Right kidney (tissue), 1 donor: ENCODE measurements at regions not wholly inside any gene's neighbourhood (a gene's known extent, or its start where the extent isn't known, plus 50 kb on each side); places are given as distances from the start of the nearest gene placed in this dataset.

Experiments
- DNase-seq: peaks from one replicate; pipeline ENCODE4 v3.0.0-alpha.2; 2016

DNA sequence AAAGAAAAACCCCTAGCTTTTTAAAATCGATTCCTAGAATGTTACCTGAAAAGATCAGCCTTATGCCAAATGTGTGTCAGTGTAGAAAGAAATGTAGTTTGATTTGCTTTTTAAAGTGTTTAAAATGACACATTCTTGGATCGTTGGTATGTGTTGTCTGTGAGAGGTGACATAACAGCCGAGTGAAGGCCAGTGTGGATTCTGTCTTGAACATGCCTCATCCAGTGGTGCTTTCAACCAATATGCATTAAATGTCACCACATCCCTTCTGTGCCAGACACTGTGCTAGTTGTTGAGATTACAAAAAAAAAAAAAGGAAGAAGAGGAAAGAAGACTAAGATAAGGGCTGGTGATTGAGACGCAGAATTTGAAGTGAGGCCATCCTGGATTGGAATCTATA lies 994.2 kb upstream of the TENM3 start:
- DNase-seq, result no peak

GRCh38 chr4:181254771-181255170 lies 988.4 kb upstream of the TENM3 start:
- DNase-seq, result no peak

- DNase-seq, result no peak
Measured at GRCh38 chr4:181258569-181258968, 984.6 kb upstream of the TENM3 start.

- no peak for DNase-seq
Measured at GRCh38 chr4:181259081-181259709, 984.0 kb upstream of the TENM3 start.

DNA sequence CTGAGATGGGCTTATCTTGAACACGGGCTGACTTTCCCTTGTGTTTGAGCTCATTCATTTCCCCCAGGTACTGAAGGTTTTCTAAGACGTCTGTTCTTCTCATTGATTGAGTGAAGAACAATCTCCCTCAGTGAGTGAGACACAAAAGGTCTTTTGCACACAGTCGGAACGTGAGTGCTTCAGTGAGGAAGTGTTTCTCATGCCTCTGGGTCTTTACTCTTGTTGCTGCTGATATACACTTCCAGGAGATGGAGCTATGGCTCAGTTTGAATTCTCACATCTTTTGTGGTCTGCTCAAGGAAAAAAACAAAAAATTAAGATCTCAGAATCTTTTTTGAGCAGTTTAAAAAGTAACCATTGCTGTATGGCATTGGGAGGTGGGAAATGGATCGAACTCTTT lies 981.9 kb upstream of the TENM3 start:
- peak; percentile 16 for DNase-seq

- no peak for DNase-seq
Measured at GRCh38 chr4:181264893-181265292, 978.3 kb upstream of the TENM3 start.

GRCh38 chr4:181265370-181265769 lies 977.8 kb upstream of the TENM3 start:
- DNase-seq, result no peak

DNA sequence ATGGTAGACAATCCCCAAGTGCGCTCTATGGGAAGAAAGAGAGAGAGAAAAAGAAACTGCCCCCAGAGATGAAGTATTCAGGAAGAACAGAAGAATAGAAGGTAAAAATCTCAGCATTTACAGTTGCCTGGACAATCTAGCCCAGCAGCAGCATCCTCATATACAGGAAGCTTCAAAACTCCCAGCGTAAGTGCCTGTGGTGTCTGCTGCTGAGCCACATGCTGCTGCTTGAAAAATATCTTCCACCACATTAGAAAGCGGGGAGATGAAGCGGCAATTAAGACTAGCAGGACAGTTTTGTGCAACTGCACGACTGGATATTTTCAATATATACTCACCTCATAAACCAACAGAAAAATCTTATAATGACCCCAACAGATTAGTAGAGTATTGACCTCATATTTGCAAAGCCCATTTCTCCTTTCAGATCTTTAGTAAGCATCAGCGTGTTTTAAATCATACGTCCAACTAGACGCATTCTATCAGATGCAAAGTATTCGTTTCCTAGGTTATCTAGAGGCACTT lies 972.0 kb upstream of the TENM3 start:
- no peak for DNase-seq

- DNase-seq, result no peak
Measured at GRCh38 chr4:181272422-181272821, 970.8 kb upstream of the TENM3 start.

GRCh38 chr4:181278941-181279340 lies 964.3 kb upstream of the TENM3 start:
- no peak for DNase-seq

- no peak for DNase-seq
Measured at GRCh38 chr4:181281451-181281850, 961.8 kb upstream of the TENM3 start.

DNA sequence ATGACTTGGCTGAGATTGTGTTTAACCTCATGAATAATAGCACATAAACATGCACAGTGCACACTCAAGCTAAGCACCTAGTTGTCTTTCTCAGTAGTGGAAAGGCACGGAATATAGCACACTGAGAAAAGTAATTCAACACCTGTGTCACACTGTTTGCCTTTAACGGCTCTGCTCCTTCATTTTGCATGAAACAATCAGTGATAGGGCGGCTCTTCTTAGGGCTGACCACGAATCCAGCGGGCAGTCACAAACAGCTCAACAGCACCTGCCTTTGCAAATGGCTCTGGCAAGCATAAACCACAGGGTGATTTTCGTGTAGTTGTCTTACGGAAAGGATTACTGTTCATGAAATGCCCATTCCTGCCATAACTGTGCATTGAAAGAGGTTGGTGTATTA lies 954.0 kb upstream of the TENM3 start:
- DNase-seq, result no peak

- DNase-seq, result no peak
Measured at GRCh38 chr4:181291615-181292014, 951.6 kb upstream of the TENM3 start.

DNA sequence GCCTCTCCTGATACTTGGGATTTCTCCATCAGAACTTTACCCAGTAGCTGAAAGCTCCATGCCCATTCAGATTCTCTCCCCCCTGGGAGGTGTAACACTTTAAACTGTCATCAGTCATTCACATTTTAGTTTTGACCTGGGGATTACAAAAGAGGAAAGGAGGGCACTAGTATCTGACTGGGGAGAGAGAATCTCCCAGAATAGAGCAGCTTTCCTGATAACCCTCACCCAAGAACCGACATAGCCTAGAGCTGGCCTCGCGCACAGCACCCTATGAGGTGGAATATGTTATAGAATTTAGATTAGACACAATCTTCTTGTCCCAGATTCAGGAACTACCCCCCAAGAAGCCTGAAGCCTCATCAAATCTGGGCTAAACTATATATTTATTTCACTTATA lies 950.2 kb upstream of the TENM3 start:
- DNase-seq, result no peak

GRCh38 chr4:181293541-181293940 lies 949.7 kb upstream of the TENM3 start:
- DNase-seq, result no peak

DNA sequence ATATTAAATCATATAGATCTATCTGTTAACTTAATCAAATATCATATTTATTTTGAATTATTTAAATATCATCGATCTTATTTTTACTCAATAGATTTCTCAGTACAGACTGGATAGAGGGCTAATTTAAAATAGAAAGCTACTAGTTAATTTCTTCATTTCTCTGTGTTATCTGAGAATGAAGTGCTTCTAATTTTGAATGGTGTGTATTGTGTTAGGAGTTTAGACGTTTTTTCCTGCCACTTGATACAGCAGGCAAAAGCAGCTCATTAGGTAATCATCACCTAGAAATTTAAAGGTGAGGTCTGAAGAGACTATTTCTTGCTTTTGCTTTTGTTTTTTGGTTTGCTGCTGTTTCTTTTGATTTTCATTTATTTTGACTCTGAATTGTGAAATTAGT lies 948.8 kb upstream of the TENM3 start:
- DNase-seq, result no peak

DNA sequence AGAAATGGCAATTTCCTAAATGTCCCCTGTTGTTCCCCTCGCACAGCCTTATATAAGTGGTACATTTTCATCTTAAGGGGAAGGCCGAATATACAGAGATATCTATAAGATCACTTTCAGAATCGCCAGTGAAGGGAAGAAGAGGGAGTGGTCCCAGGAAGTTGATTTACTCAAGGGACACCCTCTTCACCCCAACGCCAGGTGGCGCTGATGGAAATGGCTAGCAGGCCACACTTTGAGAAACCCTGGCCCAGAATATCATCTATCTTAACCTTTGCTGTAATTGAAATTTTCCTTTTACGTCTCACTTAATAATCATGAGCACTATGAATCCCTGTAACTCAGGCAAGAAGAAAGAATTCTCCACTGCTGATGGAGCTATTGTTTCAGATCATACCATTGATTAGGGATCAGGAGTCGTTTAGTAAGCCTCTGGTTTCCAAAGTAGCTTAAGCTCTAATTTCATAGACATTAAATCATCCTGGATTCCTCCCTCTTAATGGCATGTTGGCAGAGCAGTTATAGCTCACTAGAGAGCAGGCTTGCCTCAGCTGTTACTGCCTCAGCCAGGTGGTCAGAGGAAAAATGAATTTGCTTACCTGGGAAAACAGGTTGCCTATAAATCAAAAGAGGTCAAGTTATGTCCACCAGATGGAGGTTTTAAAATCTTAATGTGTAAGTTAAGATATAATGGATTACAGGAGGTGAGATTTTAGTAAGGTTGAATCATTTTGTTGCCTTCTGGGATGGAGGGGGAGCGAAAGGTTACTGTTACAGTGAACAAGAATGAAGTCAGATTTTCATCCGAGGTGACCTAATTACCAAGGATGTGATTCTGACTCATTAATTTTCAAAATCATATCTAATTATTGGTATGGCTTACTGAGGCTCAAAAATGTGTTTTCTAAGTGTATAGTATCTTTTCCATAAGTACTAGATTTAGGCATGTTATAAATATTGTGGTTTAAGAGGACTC lies 941.2 kb upstream of the TENM3 start:
- DNase-seq, result no peak

- no peak for DNase-seq
Measured at GRCh38 chr4:181307824-181308223, 935.4 kb upstream of the TENM3 start.

DNA sequence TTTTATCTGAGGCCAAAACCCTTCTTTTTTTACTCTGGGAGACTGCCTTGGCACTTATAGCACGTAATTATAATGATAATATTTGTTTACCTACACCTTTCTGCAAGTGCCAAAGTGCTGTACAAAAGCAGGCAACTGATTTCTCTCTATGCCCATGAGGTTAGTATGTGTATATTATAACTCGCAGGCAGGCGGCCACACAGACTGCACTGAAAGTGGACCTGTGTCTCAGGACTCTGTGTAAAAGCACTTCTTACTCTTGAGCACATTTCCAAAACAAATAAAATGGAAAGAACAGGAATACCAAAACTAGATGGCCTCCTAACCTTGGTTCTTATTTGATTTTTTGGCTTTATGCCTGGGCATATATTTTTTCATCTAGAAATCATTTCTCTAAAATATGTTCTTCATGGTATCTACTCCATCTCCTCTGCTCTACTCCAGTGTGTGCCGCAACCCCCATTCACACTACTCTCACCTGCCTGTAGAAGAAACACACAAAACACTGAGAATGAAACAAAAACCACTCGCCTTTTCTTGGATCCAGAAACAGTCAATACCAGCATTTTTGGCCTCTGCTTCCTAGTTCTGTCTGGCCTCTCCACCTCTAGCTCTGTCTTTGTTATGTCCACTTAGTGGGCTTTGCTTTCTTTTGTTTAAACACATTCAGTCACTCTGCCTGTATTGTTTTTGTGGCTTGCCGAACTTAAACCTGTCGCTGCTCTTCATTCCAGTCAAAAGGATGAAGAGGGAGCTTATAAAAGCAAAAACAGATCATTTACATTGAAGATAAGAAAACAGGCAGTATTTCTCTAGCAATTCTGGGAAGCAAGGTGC lies 934.5 kb upstream of the TENM3 start:
- no peak for DNase-seq

DNA sequence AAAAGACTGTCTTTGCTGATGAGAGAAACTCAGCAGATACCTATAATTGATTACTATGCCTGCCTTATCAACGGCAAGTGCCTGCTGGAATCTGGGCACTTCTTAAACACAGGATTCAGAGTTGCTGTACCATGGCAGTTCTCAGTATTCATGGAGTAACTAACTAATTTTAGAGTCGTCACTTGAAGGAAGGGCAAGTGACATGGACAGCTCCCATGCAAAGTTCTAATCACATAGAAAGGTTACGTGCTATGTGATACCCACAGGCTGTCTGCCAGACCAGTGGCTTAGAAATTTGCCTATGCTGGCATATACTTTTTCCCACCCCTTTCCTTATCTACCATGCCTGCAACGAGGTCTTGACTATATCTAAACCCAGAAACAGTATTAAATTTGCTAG lies 931.1 kb upstream of the TENM3 start:
- no peak for DNase-seq

- DNase-seq, result no peak
Measured at GRCh38 chr4:181319629-181320028, 923.6 kb upstream of the TENM3 start.

DNA sequence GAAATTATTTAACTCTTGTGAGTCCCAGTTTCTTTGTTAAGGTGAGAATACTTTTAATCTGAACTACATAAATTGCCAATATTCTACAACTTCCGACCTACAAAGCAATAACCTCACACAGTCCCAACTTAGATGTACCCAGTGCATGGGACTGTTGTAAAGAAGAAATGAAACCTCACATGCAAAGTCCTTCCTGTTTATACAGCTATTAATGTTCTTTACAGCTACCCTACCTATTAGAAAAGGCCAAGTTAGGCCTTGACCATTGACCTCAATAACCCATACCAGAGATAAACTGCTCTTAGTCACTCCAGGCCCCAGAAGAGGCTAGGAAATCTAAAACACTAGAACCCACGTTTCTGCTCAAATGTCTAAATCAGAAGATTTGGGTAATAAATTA lies 920.1 kb upstream of the TENM3 start:
- no peak for DNase-seq
